ENCODE measurements at regions not wholly inside any gene's neighbourhood (a gene's known extent, or its start where the extent isn't known, plus 50 kb on each side); places are given as distances from the start of the nearest gene placed in this dataset.

DNA sequence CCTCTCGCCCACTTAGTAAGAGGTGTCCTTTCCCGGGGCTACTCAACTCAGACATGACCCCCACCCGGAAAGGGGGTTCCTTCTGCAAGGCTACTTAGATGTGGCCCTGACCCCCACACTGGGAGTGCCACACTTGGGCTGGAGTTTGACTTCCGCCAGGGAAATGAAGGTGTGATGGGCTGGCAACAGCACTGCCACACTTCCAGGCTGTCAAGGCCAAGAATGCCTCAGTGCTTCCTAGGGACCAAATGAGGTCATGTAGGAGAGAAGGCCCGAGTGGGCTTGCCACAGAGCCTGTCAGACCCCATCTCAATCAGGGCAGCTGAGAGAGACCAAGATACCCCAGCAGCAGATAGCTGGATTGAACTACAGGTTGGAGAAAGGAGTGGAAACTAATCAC lies 55.5 kb downstream of the DRD1 start:
- Histone ChIP-seq H3K4me1 (no peaks in the 10 kb centered on the region), H3K36me3 (replicated peaks) (no peaks in the 10 kb centered on the region), H3K27me3 (ENCODE audit: low read depth) (peaks cover 3% of the 10 kb centered on the region), H3K4me3 (no peak overlapping the region), H3K9me3 (no peaks in the 10 kb centered on the region)
- no peak for DNase-seq (ENCODE audit: low spot score in 2 of 2)
- in situ Hi-C loops (cut with MboI; ENCODE audit: low sequenced_read_pairs): no loop called here

- in situ Hi-C loops (cut with MboI; ENCODE audit: low sequenced_read_pairs): no loop called here
- DNase-seq (ENCODE audit: low spot score in 2 of 2): no peak
- Histone ChIP-seq H3K4me3 (no peak overlapping the region), H3K9me3 (no peaks in the 10 kb centered on the region), H3K36me3 (replicated peaks) (no peaks in the 10 kb centered on the region), H3K4me1 (no peaks in the 10 kb centered on the region), H3K27me3 (ENCODE audit: low read depth) (peaks cover 3% of the 10 kb centered on the region)
Observed at GRCh38 chr5:175387144-175387543, 56.8 kb downstream of the DRD1 start.

- DNase-seq (ENCODE audit: low spot score in 2 of 2): no peak
- in situ Hi-C loops (cut with MboI; ENCODE audit: low sequenced_read_pairs): no loop called here
- H3K9me3 ChIP-seq: no peaks in the 10 kb centered on the region
Observed at GRCh38 chr5:175386526-175386925, 57.5 kb downstream of the DRD1 start.

GRCh38 chr5:175385691-175386362 lies 58.2 kb downstream of the DRD1 start:
- Histone ChIP-seq H3K27me3 (ENCODE audit: low read depth) (peaks cover 3% of the 10 kb centered on the region), H3K4me1 (no peaks in the 10 kb centered on the region), H3K9me3 (no peaks in the 10 kb centered on the region), H3K4me3 (no peak overlapping the region), H3K36me3 (replicated peaks) (no peaks in the 10 kb centered on the region)
- no peak for DNase-seq (ENCODE audit: low spot score in 2 of 2)
- in situ Hi-C loops (cut with MboI; ENCODE audit: low sequenced_read_pairs): no loop called here

More at GRCh38 chr5:175386526-175386925, 57.5 kb downstream of the DRD1 start:
- H3K4me1 ChIP-seq: no peaks in the 10 kb centered on the region
- peaks cover 3% of the 10 kb centered on the region for H3K27me3 ChIP-seq (ENCODE audit: low read depth)
- no peaks in the 10 kb centered on the region for H3K36me3 ChIP-seq (replicated peaks)
- H3K4me3 ChIP-seq: no peak overlapping the region

DNA sequence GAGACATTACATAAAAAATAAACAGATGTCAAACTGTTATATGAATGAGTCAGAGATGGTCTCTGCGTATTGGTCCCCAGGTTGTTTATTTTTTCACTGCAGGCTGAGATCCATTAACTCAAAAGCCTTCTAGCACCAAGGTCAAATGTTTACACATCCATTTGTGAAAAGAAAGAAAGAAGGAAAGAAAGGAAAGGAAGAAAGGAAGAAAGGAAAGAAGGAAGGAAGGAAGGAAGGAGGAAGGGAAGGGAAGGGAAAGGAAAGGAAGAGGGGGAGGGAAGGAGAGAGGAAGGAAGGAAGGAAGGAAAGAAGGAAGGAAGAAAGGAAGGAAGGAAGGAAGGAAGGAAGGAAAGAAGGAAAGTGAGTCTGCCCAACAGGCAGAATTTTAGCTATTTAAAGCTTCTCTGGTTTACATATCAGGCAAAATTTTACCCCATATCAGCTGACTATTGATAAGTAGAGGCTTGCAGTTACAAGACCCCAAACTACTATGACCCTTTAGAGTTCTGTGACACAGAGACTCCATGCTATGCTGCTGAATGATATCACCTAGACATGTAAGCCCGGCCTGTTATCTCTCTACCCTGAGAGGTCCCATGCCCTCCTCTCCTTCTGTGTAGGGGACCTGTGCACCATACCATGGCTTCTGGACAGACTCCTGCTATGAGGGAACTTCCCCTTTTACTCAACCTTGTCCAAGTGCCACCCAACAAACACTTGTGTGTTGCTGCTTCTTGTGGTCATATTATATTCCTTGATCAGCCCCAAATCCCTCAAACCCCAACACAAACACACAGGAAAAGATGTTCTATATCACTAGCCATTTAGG lies 59.0 kb downstream of the DRD1 start:
- no peaks in the 10 kb centered on the region for H3K9me3 ChIP-seq
- peaks cover 3% of the 10 kb centered on the region for H3K27me3 ChIP-seq (ENCODE audit: low read depth)
- no peaks in the 10 kb centered on the region for H3K36me3 ChIP-seq (replicated peaks)
- H3K4me3 ChIP-seq: no peak overlapping the region
- in situ Hi-C loops (cut with MboI; ENCODE audit: low sequenced_read_pairs): no loop called here
- H3K4me1 ChIP-seq: no peaks in the 10 kb centered on the region
- DNase-seq (ENCODE audit: low spot score in 2 of 2): no peak

DNA sequence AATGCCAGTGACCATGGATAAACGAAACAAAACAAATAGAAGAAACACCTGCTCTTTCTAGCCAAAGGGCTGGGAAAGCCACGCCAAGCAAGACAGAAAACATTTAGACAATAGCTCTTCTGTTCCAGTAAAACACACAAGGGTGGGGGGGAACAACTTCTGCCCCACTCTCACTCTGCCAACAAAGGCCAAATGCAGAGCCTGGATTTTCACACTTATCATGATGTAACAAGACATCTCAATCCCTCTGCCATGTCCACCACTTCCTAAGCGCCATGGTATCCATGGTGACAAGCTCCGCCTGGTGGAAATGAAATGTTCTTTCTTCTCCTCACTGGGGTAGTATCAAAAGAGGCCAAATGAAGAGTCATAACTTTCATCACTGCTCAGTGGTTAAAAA lies 60.6 kb downstream of the DRD1 start:
- no peak for DNase-seq (ENCODE audit: low spot score in 2 of 2)
- Histone ChIP-seq H3K27me3 (ENCODE audit: low read depth) (peaks cover 3% of the 10 kb centered on the region), H3K4me3 (no peak overlapping the region), H3K9me3 (no peaks in the 10 kb centered on the region), H3K4me1 (no peaks in the 10 kb centered on the region), H3K36me3 (replicated peaks) (no peaks in the 10 kb centered on the region)
- in situ Hi-C loops (cut with MboI; ENCODE audit: low sequenced_read_pairs): no loop called here

DNA sequence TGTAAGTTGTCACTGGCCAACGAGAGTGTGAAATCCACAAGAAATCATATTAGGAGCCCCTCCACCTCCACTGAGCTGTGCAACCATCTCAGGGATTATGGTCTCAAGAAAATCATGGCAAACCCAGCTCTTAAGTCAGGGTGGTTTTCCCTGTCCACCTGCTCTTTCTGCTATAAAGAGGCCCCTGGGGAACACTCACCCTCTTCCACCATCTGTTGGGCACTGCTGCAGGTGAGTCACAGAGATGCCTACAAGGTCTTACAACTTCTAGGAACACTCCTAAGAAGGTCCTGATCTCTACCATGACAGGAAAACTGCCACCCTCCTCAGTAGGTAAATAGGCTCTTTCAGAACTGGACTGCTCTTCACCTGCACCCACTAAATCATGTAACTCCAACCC lies 61.8 kb downstream of the DRD1 start:
- Histone ChIP-seq H3K4me3 (no peak overlapping the region), H3K9me3 (no peaks in the 10 kb centered on the region), H3K27me3 (ENCODE audit: low read depth) (peaks cover 3% of the 10 kb centered on the region), H3K36me3 (replicated peaks) (no peaks in the 10 kb centered on the region), H3K4me1 (no peaks in the 10 kb centered on the region)
- DNase-seq (ENCODE audit: low spot score in 2 of 2): no peak
- in situ Hi-C loops (cut with MboI; ENCODE audit: low sequenced_read_pairs): no loop called here

GRCh38 chr5:175381130-175381529 lies 62.9 kb downstream of the DRD1 start:
- in situ Hi-C loops (cut with MboI; ENCODE audit: low sequenced_read_pairs): no loop called here
- Histone ChIP-seq H3K4me3 (no peak overlapping the region), H3K9me3 (no peaks in the 10 kb centered on the region), H3K4me1 (no peaks in the 10 kb centered on the region), H3K27me3 (ENCODE audit: low read depth) (peaks cover 3% of the 10 kb centered on the region), H3K36me3 (replicated peaks) (no peaks in the 10 kb centered on the region)
- no peak for DNase-seq (ENCODE audit: low spot score in 2 of 2)

GRCh38 chr5:175380701-175381100 lies 63.3 kb downstream of the DRD1 start:
- H3K9me3 ChIP-seq: no peaks in the 10 kb centered on the region
- no peaks in the 10 kb centered on the region for H3K36me3 ChIP-seq (replicated peaks)
- H3K4me3 ChIP-seq: no peak overlapping the region
- H3K4me1 ChIP-seq: no peaks in the 10 kb centered on the region
- H3K27me3 ChIP-seq (ENCODE audit: low read depth): peaks cover 3% of the 10 kb centered on the region
- in situ Hi-C loops (cut with MboI; ENCODE audit: low sequenced_read_pairs): no loop called here
- DNase-seq (ENCODE audit: low spot score in 2 of 2): no peak

- Histone ChIP-seq H3K4me3 (no peak overlapping the region), H3K36me3 (replicated peaks) (no peaks in the 10 kb centered on the region), H3K9me3 (no peaks in the 10 kb centered on the region), H3K4me1 (no peaks in the 10 kb centered on the region), H3K27me3 (ENCODE audit: low read depth) (peaks cover under 1% of the 10 kb centered on the region)
- DNase-seq (ENCODE audit: low spot score in 2 of 2): no peak
- in situ Hi-C loops (cut with MboI; ENCODE audit: low sequenced_read_pairs): no loop called here
Observed at GRCh38 chr5:175379867-175380266, 64.1 kb downstream of the DRD1 start.

GRCh38 chr5:175378444-175379028 lies 65.4 kb downstream of the DRD1 start:
- no peaks in the 10 kb centered on the region for H3K4me1 ChIP-seq
- H3K36me3 ChIP-seq (replicated peaks): no peaks in the 10 kb centered on the region
- no peaks in the 10 kb centered on the region for H3K27me3 ChIP-seq (ENCODE audit: low read depth)
- no peak overlapping the region for H3K4me3 ChIP-seq
- H3K9me3 ChIP-seq: no peaks in the 10 kb centered on the region
- in situ Hi-C loops (cut with MboI; ENCODE audit: low sequenced_read_pairs): no loop called here
- no peak for DNase-seq (ENCODE audit: low spot score in 2 of 2)

DNA sequence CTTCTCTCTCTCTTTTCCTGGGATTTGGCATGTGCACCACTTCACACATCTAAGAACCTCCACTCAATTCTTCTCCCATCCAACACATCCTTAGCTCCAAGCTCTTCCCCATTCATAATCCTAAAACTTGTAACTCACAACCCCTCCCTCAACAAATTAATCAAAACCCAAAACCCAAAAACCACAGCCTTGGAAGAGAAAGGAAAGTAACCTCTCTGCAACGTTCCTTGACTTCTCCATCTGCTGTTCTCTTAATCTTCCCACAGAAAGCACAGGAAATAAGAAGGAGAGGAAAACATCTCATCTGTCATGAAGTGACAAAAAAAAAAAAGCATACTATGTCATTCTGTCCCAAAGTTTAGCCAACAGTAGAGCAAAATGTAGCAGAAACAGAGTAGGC lies 66.2 kb downstream of the DRD1 start:
- Histone ChIP-seq H3K27me3 (ENCODE audit: low read depth) (no peaks in the 10 kb centered on the region), H3K4me3 (no peak overlapping the region), H3K36me3 (replicated peaks) (no peaks in the 10 kb centered on the region), H3K4me1 (no peaks in the 10 kb centered on the region), H3K9me3 (no peaks in the 10 kb centered on the region)
- in situ Hi-C loops (cut with MboI; ENCODE audit: low sequenced_read_pairs): no loop called here
- DNase-seq (ENCODE audit: low spot score in 2 of 2): no peak

DNA sequence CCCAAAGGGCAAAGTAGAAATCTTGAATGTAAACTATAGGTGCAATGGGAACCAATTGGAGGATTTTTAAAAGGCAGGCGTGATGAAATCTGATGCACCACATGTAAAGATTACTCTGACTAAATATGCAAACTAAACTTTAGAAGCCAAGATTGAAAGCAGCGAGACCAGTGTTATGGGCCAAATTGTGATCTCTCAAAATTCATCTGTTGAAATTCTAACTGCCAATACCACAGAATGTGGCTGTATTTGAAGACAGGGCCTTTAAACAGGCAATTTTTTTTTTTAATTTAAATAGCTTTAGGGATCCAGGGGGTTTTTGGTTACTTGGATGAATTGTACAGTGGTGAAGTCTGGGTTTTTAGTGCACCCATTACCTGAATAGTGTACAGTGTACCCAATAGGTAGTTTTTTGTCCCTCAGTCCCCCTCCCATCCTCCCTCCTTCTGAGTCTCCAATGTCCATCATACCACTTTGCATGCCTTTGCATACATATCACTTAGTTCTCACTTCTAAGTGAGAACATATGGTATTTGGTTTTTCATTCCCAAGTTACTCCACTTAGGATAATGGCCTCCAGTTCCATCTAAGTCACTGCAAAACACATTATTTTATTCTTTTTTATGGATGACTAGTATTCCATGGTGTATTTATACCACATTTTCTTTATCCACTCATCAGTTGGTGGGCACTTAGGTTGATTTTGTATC lies 69.7 kb downstream of the DRD1 start:
- H3K4me1 ChIP-seq: no peaks in the 10 kb centered on the region
- in situ Hi-C loops (cut with MboI; ENCODE audit: low sequenced_read_pairs): no loop called here
- H3K4me3 ChIP-seq: no peak overlapping the region
- DNase-seq (ENCODE audit: low spot score in 2 of 2): no peak
- no peaks in the 10 kb centered on the region for H3K36me3 ChIP-seq (replicated peaks)
- H3K27me3 ChIP-seq (ENCODE audit: low read depth): no peaks in the 10 kb centered on the region
- H3K9me3 ChIP-seq: no peaks in the 10 kb centered on the region

- Histone ChIP-seq H3K36me3 (replicated peaks) (no peaks in the 10 kb centered on the region), H3K27me3 (ENCODE audit: low read depth) (no peaks in the 10 kb centered on the region), H3K4me1 (no peaks in the 10 kb centered on the region), H3K9me3 (no peaks in the 10 kb centered on the region), H3K4me3 (no peak overlapping the region)
- no peak for DNase-seq (ENCODE audit: low spot score in 2 of 2)
- in situ Hi-C loops (cut with MboI; ENCODE audit: low sequenced_read_pairs): no loop called here
Observed at GRCh38 chr5:175365866-175366265, 78.1 kb downstream of the DRD1 start.

Measured in HAP-1 (cell line).